Mesendoderm (in vitro differentiated cells): ENCODE measurements at regions not wholly inside any gene's neighbourhood (a gene's known extent, or its start where the extent isn't known, plus 50 kb on each side); places are given as distances from the start of the nearest gene placed in this dataset.

Experiments
- DNase-seq: peaks from one replicate; pipeline ENCODE4 v3.0.0; 2013
- H2AK5ac ChIP-seq: 2 replicates; pipeline ENCODE4 v1.6.1; 2013; ENCODE audit warnings: low read length, inconsistent platforms
- H2BK120ac ChIP-seq: 2 replicates; pipeline ENCODE4 v1.6.1; 2013; ENCODE audit warnings: low read depth, mild to moderate bottlenecking, low read length, moderate library complexity, mixed read lengths
- H2BK15ac ChIP-seq: replicated peaks from 2 replicates; pipeline ENCODE4 v1.6.1; 2013; ENCODE audit warnings: low read depth, mild to moderate bottlenecking, moderate library complexity
- H2BK5ac ChIP-seq: 2 replicates; pipeline ENCODE4 v1.6.1; 2013; ENCODE audit warnings: low read length, inconsistent platforms
- H3K18ac ChIP-seq: 2 replicates; pipeline ENCODE4 v1.6.1; 2013; ENCODE audit warnings: mild to moderate bottlenecking, low read length, mixed read lengths
- H3K23ac ChIP-seq: one replicate; pipeline ENCODE4 v1.6.1; 2013; ENCODE audit warnings: low read length
- H3K27ac ChIP-seq: 2 replicates; pipeline ENCODE4 v1.5.1; 2013; ENCODE audit warnings: low read depth, mild to moderate bottlenecking, inconsistent platforms, low read length, moderate library complexity
- H3K27me3 ChIP-seq: 2 replicates; pipeline ENCODE4 v1.6.1; 2013; ENCODE audit warnings: low read length, control low read depth, mild to moderate bottlenecking, inconsistent platforms; ENCODE audit not compliant: insufficient read depth, poor library complexity
- H3K36me3 ChIP-seq: 2 replicates; pipeline ENCODE4 v1.6.1; 2013; ENCODE audit warnings: low read length, inconsistent platforms; ENCODE audit not compliant: control insufficient read depth, insufficient read depth
- H3K4ac ChIP-seq: one replicate; pipeline ENCODE4 v1.6.1; 2013; ENCODE audit warnings: low read depth, mild to moderate bottlenecking, low read length, moderate library complexity
- H3K4me1 ChIP-seq: 2 replicates; pipeline ENCODE4 v1.6.1; 2013; ENCODE audit warnings: low read depth, low read length, inconsistent platforms; ENCODE audit not compliant: control insufficient read depth
- H3K4me2 ChIP-seq: 2 replicates; pipeline ENCODE4 v1.6.1; 2013; ENCODE audit warnings: low read length
- H3K4me3 ChIP-seq: 2 replicates; pipeline ENCODE4 v1.5.1; 2013; ENCODE audit warnings: mild to moderate bottlenecking, low read length
- H3K56ac ChIP-seq: one replicate; pipeline ENCODE4 v1.6.1; 2013; ENCODE audit warnings: low read length
- H3K79me1 ChIP-seq: 2 replicates; pipeline ENCODE4 v1.6.1; 2013; ENCODE audit warnings: low read length, inconsistent platforms
- H3K79me2 ChIP-seq: 2 replicates; pipeline ENCODE4 v1.6.1; 2013; ENCODE audit warnings: mild to moderate bottlenecking, low read length; ENCODE audit not compliant: control insufficient read depth, insufficient read depth
- H3K9ac ChIP-seq: 2 replicates; pipeline ENCODE4 v1.6.1; 2013; ENCODE audit warnings: low read length, inconsistent platforms
- H4K5ac ChIP-seq: one replicate; pipeline ENCODE4 v1.6.1; 2013; ENCODE audit warnings: low read length
- H4K8ac ChIP-seq: one replicate; pipeline ENCODE4 v1.6.1; 2013; ENCODE audit warnings: low read depth, mild to moderate bottlenecking, control low read depth, low read length, moderate library complexity
- WGBS: extraction: QIAGEN DNeasy Blood & Tissue Kit; methylation state at CpG from one replicate; pipeline ENCODE4 v1.1.7; 2013; ENCODE audit warnings: low lambda C conversion rate, missing lambda C conversion rate; ENCODE audit not compliant: insufficient coverage; ENCODE audit errors: extremely low coverage; 5-methylcytosine and 5-hydroxymethylcytosine counted together

GRCh38 chr10:33506838-33507661 is 172.6 kb upstream of the NRP1 start:
- Histone ChIP-seq H3K79me2 (no peaks in the 10 kb centered on the region), H3K18ac (no peak overlapping the region), H3K4ac (no peak overlapping the region), H3K9ac (no peak overlapping the region), H3K4me2 (no peak overlapping the region), H3K23ac (no peak overlapping the region), H4K8ac (no peak overlapping the region), H2AK5ac (no peak overlapping the region), H3K4me1 (no peaks in the 10 kb centered on the region), H2BK5ac (no peak overlapping the region), H3K79me1 (no peaks in the 10 kb centered on the region), H3K27ac (no peak overlapping the region), H3K4me3 (no peak overlapping the region), H3K36me3 (no peaks in the 10 kb centered on the region), H3K27me3 (no peaks in the 10 kb centered on the region), H4K5ac (no peak overlapping the region), H2BK120ac (no peak overlapping the region), H2BK15ac (no peak overlapping the region), H3K56ac (no peak overlapping the region)
- DNase-seq: no peak
- WGBS: no CpG with 5 or more reads among the region's 5 CpGs

GRCh38 chr10:33506391-33506790 is 171.9 kb upstream of the NRP1 start:
- H3K18ac ChIP-seq: no peak overlapping the region
- H3K79me2 ChIP-seq: no peaks in the 10 kb centered on the region
- no peaks in the 10 kb centered on the region for H3K27me3 ChIP-seq
- DNase-seq: no peak
- no CpG with 5 or more reads among the region's 2 CpGs for WGBS
- no peak overlapping the region for H3K4ac ChIP-seq
- no peaks in the 10 kb centered on the region for H3K79me1 ChIP-seq
- H3K4me2 ChIP-seq: no peak overlapping the region
- no peak overlapping the region for H2BK5ac ChIP-seq
- no peak overlapping the region for H2AK5ac ChIP-seq
- H3K4me1 ChIP-seq: no peaks in the 10 kb centered on the region
- H3K36me3 ChIP-seq: no peaks in the 10 kb centered on the region
- H4K5ac ChIP-seq: no peak overlapping the region
- no peak overlapping the region for H3K4me3 ChIP-seq
- no peak overlapping the region for H3K56ac ChIP-seq
- H2BK120ac ChIP-seq: no peak overlapping the region
- H3K27ac ChIP-seq: no peak overlapping the region
- H3K9ac ChIP-seq: no peak overlapping the region
- H4K8ac ChIP-seq: no peak overlapping the region
- H2BK15ac ChIP-seq: no peak overlapping the region
- H3K23ac ChIP-seq: no peak overlapping the region

GRCh38 chr10:33501161-33501560 is 166.7 kb upstream of the NRP1 start:
- H3K9ac ChIP-seq: no peak overlapping the region
- no peak overlapping the region for H2BK15ac ChIP-seq
- H3K4me2 ChIP-seq: no peak overlapping the region
- no peak overlapping the region for H4K8ac ChIP-seq
- H3K27me3 ChIP-seq: no peaks in the 10 kb centered on the region
- no peaks in the 10 kb centered on the region for H3K79me2 ChIP-seq
- H3K79me1 ChIP-seq: no peaks in the 10 kb centered on the region
- H3K36me3 ChIP-seq: no peaks in the 10 kb centered on the region
- H3K27ac ChIP-seq: no peak overlapping the region
- H3K56ac ChIP-seq: no peak overlapping the region
- no peak overlapping the region for H3K18ac ChIP-seq
- H4K5ac ChIP-seq: no peak overlapping the region
- H3K23ac ChIP-seq: no peak overlapping the region
- no peak overlapping the region for H3K4me3 ChIP-seq
- DNase-seq: no peak
- H3K4me1 ChIP-seq: no peaks in the 10 kb centered on the region
- no peak overlapping the region for H2BK120ac ChIP-seq
- no peak overlapping the region for H3K4ac ChIP-seq
- no peak overlapping the region for H2BK5ac ChIP-seq
- WGBS: no CpG with 5 or more reads among the region's 1 CpG
- H2AK5ac ChIP-seq: no peak overlapping the region

GRCh38 chr10:33498391-33498891 is 164.0 kb upstream of the NRP1 start:
- H4K5ac ChIP-seq: no peak overlapping the region
- WGBS: no CpG with 5 or more reads among the region's 5 CpGs
- no peak overlapping the region for H2BK15ac ChIP-seq
- H3K79me2 ChIP-seq: no peaks in the 10 kb centered on the region
- H2BK120ac ChIP-seq: no peak overlapping the region
- no peak overlapping the region for H3K4ac ChIP-seq
- no peak overlapping the region for H3K18ac ChIP-seq
- DNase-seq: peak; percentile 29
- H3K4me2 ChIP-seq: no peak overlapping the region
- no peak overlapping the region for H3K27ac ChIP-seq
- H3K56ac ChIP-seq: no peak overlapping the region
- no peaks in the 10 kb centered on the region for H3K36me3 ChIP-seq
- no peak overlapping the region for H3K23ac ChIP-seq
- no peaks in the 10 kb centered on the region for H3K4me1 ChIP-seq
- H3K27me3 ChIP-seq: no peaks in the 10 kb centered on the region
- H2AK5ac ChIP-seq: no peak overlapping the region
- H2BK5ac ChIP-seq: no peak overlapping the region
- no peak overlapping the region for H4K8ac ChIP-seq
- no peaks in the 10 kb centered on the region for H3K79me1 ChIP-seq
- H3K4me3 ChIP-seq: no peak overlapping the region
- no peak overlapping the region for H3K9ac ChIP-seq

- Histone ChIP-seq H3K4ac (no peak overlapping the region), H2AK5ac (no peak overlapping the region), H3K56ac (no peak overlapping the region), H3K79me1 (no peaks in the 10 kb centered on the region), H3K27me3 (no peaks in the 10 kb centered on the region), H3K4me3 (no peak overlapping the region), H3K18ac (no peak overlapping the region), H3K79me2 (no peaks in the 10 kb centered on the region), H3K4me2 (no peak overlapping the region), H2BK5ac (no peak overlapping the region), H3K23ac (no peak overlapping the region), H3K4me1 (no peaks in the 10 kb centered on the region), H2BK15ac (no peak overlapping the region), H3K27ac (no peak overlapping the region), H4K5ac (no peak overlapping the region), H3K36me3 (no peaks in the 10 kb centered on the region), H2BK120ac (no peak overlapping the region), H3K9ac (no peak overlapping the region), H4K8ac (no peak overlapping the region)
- WGBS: no CpG with 5 or more reads among the region's 3 CpGs
- no peak for DNase-seq
Measured at GRCh38 chr10:33497338-33497737, 162.9 kb upstream of the NRP1 start.

- no peak for DNase-seq
- no peak overlapping the region for H4K5ac ChIP-seq
- H2AK5ac ChIP-seq: no peak overlapping the region
- H3K4ac ChIP-seq: no peak overlapping the region
- H2BK15ac ChIP-seq: no peak overlapping the region
- no peaks in the 10 kb centered on the region for H3K36me3 ChIP-seq
- H3K79me1 ChIP-seq: no peaks in the 10 kb centered on the region
- no peak overlapping the region for H3K23ac ChIP-seq
- no peak overlapping the region for H3K56ac ChIP-seq
- H3K4me2 ChIP-seq: no peak overlapping the region
- H3K27me3 ChIP-seq: no peaks in the 10 kb centered on the region
- WGBS: no CpG with 5 or more reads among the region's 4 CpGs
- no peak overlapping the region for H3K27ac ChIP-seq
- H3K9ac ChIP-seq: no peak overlapping the region
- no peak overlapping the region for H2BK5ac ChIP-seq
- H3K4me1 ChIP-seq: no peaks in the 10 kb centered on the region
- no peak overlapping the region for H4K8ac ChIP-seq
- no peak overlapping the region for H2BK120ac ChIP-seq
- no peaks in the 10 kb centered on the region for H3K79me2 ChIP-seq
- H3K18ac ChIP-seq: no peak overlapping the region
- no peak overlapping the region for H3K4me3 ChIP-seq
Measured at GRCh38 chr10:33496096-33496495, 161.6 kb upstream of the NRP1 start.
